HT1080 (cell line): ENCODE measurements at regions not wholly inside any gene's neighbourhood (a gene's known extent, or its start where the extent isn't known, plus 50 kb on each side); places are given as distances from the start of the nearest gene placed in this dataset.
A peak's percentile ranks its signal among the peaks of the same experiment; 100 is the strongest.

Experiments
- DNase-seq: peaks from one replicate; pipeline ENCODE4 v3.0.0-alpha.2; 2015; ENCODE audit warnings: low read depth

GRCh38 chr1:222370913-222371675, 176.8 kb downstream of the HHIPL2 start:
- peak; percentile 95 for DNase-seq

- peak; percentile 93 for DNase-seq
Measured at GRCh38 chr1:222370081-222370912, 177.6 kb downstream of the HHIPL2 start.

GRCh38 chr1:222369148-222369547, 178.8 kb downstream of the HHIPL2 start:
- DNase-seq = no peak

- DNase-seq = no peak
Measured at GRCh38 chr1:222358100-222358499, 189.8 kb downstream of the HHIPL2 start.

GRCh38 chr1:222357252-222357651, 190.7 kb downstream of the HHIPL2 start:
- no peak for DNase-seq

GRCh38 chr1:222347627-222348026, 200.3 kb downstream of the HHIPL2 start:
- DNase-seq = no peak

GRCh38 chr1:222346955-222347354, 200.9 kb downstream of the HHIPL2 start:
- DNase-seq = no peak

GRCh38 chr1:222339376-222339947, 208.4 kb downstream of the HHIPL2 start:
- peak; percentile 5 for DNase-seq

GRCh38 chr1:222335586-222335985, 212.3 kb downstream of the HHIPL2 start:
- DNase-seq = peak; percentile 10

- DNase-seq = peak; percentile 87
Measured at GRCh38 chr1:222334026-222334680, 213.8 kb downstream of the HHIPL2 start.

GRCh38 chr1:222331765-222332164, 216.1 kb downstream of the HHIPL2 start:
- no peak for DNase-seq

GRCh38 chr1:222331340-222331739, 216.6 kb downstream of the HHIPL2 start:
- DNase-seq = peak; percentile 64

- DNase-seq = peak; percentile 5
Measured at GRCh38 chr1:222329493-222330045, 218.3 kb downstream of the HHIPL2 start.

GRCh38 chr1:222326710-222327036, 221.2 kb downstream of the HHIPL2 start:
- no peak for DNase-seq

- DNase-seq = no peak
Measured at GRCh38 chr1:222326006-222326709, 221.7 kb downstream of the HHIPL2 start.

GRCh38 chr1:222325506-222325905, 222.4 kb downstream of the HHIPL2 start:
- DNase-seq = no peak

- DNase-seq = no peak
Measured at GRCh38 chr1:222314839-222315238, 233.1 kb downstream of the HHIPL2 start.

- no peak for DNase-seq
Measured at GRCh38 chr1:222310836-222311235, 237.1 kb downstream of the HHIPL2 start.

- DNase-seq = no peak
Measured at GRCh38 chr1:222307621-222308020, 240.3 kb downstream of the HHIPL2 start.

GRCh38 chr1:222306512-222306911, 241.4 kb downstream of the HHIPL2 start:
- no peak for DNase-seq

GRCh38 chr1:222306011-222306410, 241.9 kb downstream of the HHIPL2 start:
- DNase-seq = no peak
